ENCODE measurements at regions not wholly inside any gene's neighbourhood (a gene's known extent, or its start where the extent isn't known, plus 50 kb on each side); places are given as distances from the start of the nearest gene placed in this dataset.

GRCh38 chr2:144848423-144848822 lies 328.5 kb upstream of the ZEB2 start:
- H3K4me3 Mint-ChIP-seq, result no peak overlapping the region
- H3K4me1 Mint-ChIP-seq, result peaks cover 2% of the 10 kb centered on the region
- no peak for ATAC-seq (ENCODE audit: low read depth)
- H3K36me3 Mint-ChIP-seq, result no peaks in the 10 kb centered on the region
- H3K27me3 Mint-ChIP-seq, result no peaks in the 10 kb centered on the region
- no peak for DNase-seq (ENCODE audit: low spot score in 2 of 2)
- no peak overlapping the region for H3K27ac Mint-ChIP-seq
- no peaks in the 10 kb centered on the region for H3K9me3 Mint-ChIP-seq

GRCh38 chr2:144847347-144848080 lies 327.6 kb upstream of the ZEB2 start:
- ATAC-seq (ENCODE audit: low read depth), result no peak
- no peak for DNase-seq (ENCODE audit: low spot score in 2 of 2)
- Mint-ChIP-seq H3K27ac (no peak overlapping the region), H3K27me3 (no peaks in the 10 kb centered on the region), H3K9me3 (no peaks in the 10 kb centered on the region), H3K4me1 (peaks cover 2% of the 10 kb centered on the region), H3K4me3 (no peak overlapping the region), H3K36me3 (no peaks in the 10 kb centered on the region)

- H3K36me3 Mint-ChIP-seq, result no peaks in the 10 kb centered on the region
- no peaks in the 10 kb centered on the region for H3K4me1 Mint-ChIP-seq
- H3K27me3 Mint-ChIP-seq, result no peaks in the 10 kb centered on the region
- no peak overlapping the region for H3K4me3 Mint-ChIP-seq
- no peak for ATAC-seq (ENCODE audit: low read depth)
- H3K9me3 Mint-ChIP-seq, result no peaks in the 10 kb centered on the region
- no peak overlapping the region for H3K27ac Mint-ChIP-seq
- DNase-seq (ENCODE audit: low spot score in 2 of 2), result no peak
Measured at GRCh38 chr2:144836635-144837350, 316.9 kb upstream of the ZEB2 start.

GRCh38 chr2:144835634-144836350 lies 315.9 kb upstream of the ZEB2 start:
- H3K27me3 Mint-ChIP-seq, result no peaks in the 10 kb centered on the region
- no peak overlapping the region for H3K4me3 Mint-ChIP-seq
- ATAC-seq (ENCODE audit: low read depth), result no peak
- no peaks in the 10 kb centered on the region for H3K36me3 Mint-ChIP-seq
- no peaks in the 10 kb centered on the region for H3K4me1 Mint-ChIP-seq
- DNase-seq (ENCODE audit: low spot score in 2 of 2), result no peak
- H3K27ac Mint-ChIP-seq, result no peak overlapping the region
- no peaks in the 10 kb centered on the region for H3K9me3 Mint-ChIP-seq

GRCh38 chr2:144834998-144835633 lies 315.2 kb upstream of the ZEB2 start:
- ATAC-seq (ENCODE audit: low read depth) (no peak), DNase-seq (ENCODE audit: low spot score in 2 of 2) (no peak)
- Mint-ChIP-seq H3K36me3 (no peaks in the 10 kb centered on the region), H3K4me3 (no peak overlapping the region), H3K4me1 (no peaks in the 10 kb centered on the region), H3K9me3 (no peaks in the 10 kb centered on the region), H3K27me3 (no peaks in the 10 kb centered on the region), H3K27ac (no peak overlapping the region)

- Mint-ChIP-seq H3K9me3 (no peaks in the 10 kb centered on the region), H3K27ac (no peak overlapping the region), H3K4me3 (no peak overlapping the region), H3K36me3 (no peaks in the 10 kb centered on the region), H3K4me1 (no peaks in the 10 kb centered on the region), H3K27me3 (no peaks in the 10 kb centered on the region)
- DNase-seq (ENCODE audit: low spot score in 2 of 2) (no peak), ATAC-seq (ENCODE audit: low read depth) (no peak)
Measured at GRCh38 chr2:144834363-144834762, 314.4 kb upstream of the ZEB2 start.

GRCh38 chr2:144833075-144833637 lies 313.2 kb upstream of the ZEB2 start:
- Mint-ChIP-seq H3K27ac (no peak overlapping the region), H3K4me3 (no peak overlapping the region), H3K4me1 (no peaks in the 10 kb centered on the region), H3K36me3 (no peaks in the 10 kb centered on the region), H3K9me3 (no peaks in the 10 kb centered on the region), H3K27me3 (no peaks in the 10 kb centered on the region)
- ATAC-seq (ENCODE audit: low read depth) (no peak), DNase-seq (ENCODE audit: low spot score in 2 of 2) (no peak)

- ATAC-seq (ENCODE audit: low read depth), result no peak
- no peaks in the 10 kb centered on the region for H3K9me3 Mint-ChIP-seq
- DNase-seq (ENCODE audit: low spot score in 2 of 2), result no peak
- no peak overlapping the region for H3K4me3 Mint-ChIP-seq
- no peaks in the 10 kb centered on the region for H3K27me3 Mint-ChIP-seq
- H3K36me3 Mint-ChIP-seq, result no peaks in the 10 kb centered on the region
- H3K4me1 Mint-ChIP-seq, result no peaks in the 10 kb centered on the region
- H3K27ac Mint-ChIP-seq, result no peak overlapping the region
Measured at GRCh38 chr2:144832048-144832447, 312.1 kb upstream of the ZEB2 start.

GRCh38 chr2:144830543-144830942 lies 310.6 kb upstream of the ZEB2 start:
- H3K4me1 Mint-ChIP-seq, result no peaks in the 10 kb centered on the region
- H3K9me3 Mint-ChIP-seq, result no peaks in the 10 kb centered on the region
- ATAC-seq (ENCODE audit: low read depth) (no peak), DNase-seq (ENCODE audit: low spot score in 2 of 2) (no peak)
- no peak overlapping the region for H3K27ac Mint-ChIP-seq
- no peak overlapping the region for H3K4me3 Mint-ChIP-seq
- no peaks in the 10 kb centered on the region for H3K36me3 Mint-ChIP-seq
- no peaks in the 10 kb centered on the region for H3K27me3 Mint-ChIP-seq

- Mint-ChIP-seq H3K27ac (no peak overlapping the region), H3K9me3 (no peaks in the 10 kb centered on the region), H3K4me3 (no peak overlapping the region), H3K27me3 (no peaks in the 10 kb centered on the region), H3K36me3 (no peaks in the 10 kb centered on the region), H3K4me1 (no peaks in the 10 kb centered on the region)
- ATAC-seq (ENCODE audit: low read depth) (no peak), DNase-seq (ENCODE audit: low spot score in 2 of 2) (no peak)
Measured at GRCh38 chr2:144827404-144827803, 307.5 kb upstream of the ZEB2 start.

- peaks cover 3% of the 10 kb centered on the region for H3K9me3 Mint-ChIP-seq
- ATAC-seq (ENCODE audit: low read depth) (no peak), DNase-seq (ENCODE audit: low spot score in 2 of 2) (no peak)
- H3K27ac Mint-ChIP-seq, result no peak overlapping the region
- no peaks in the 10 kb centered on the region for H3K27me3 Mint-ChIP-seq
- no peak overlapping the region for H3K4me3 Mint-ChIP-seq
- H3K4me1 Mint-ChIP-seq, result no peaks in the 10 kb centered on the region
- H3K36me3 Mint-ChIP-seq, result no peaks in the 10 kb centered on the region
Measured at GRCh38 chr2:144826105-144826504, 306.2 kb upstream of the ZEB2 start.

GRCh38 chr2:144825331-144826020 lies 305.6 kb upstream of the ZEB2 start:
- no peaks in the 10 kb centered on the region for H3K4me1 Mint-ChIP-seq
- DNase-seq (ENCODE audit: low spot score in 2 of 2), result no peak
- no peak for ATAC-seq (ENCODE audit: low read depth)

GRCh38 chr2:144824306-144825080 lies 304.6 kb upstream of the ZEB2 start:
- H3K27ac Mint-ChIP-seq, result no peak overlapping the region

More at GRCh38 chr2:144825331-144826020, 305.6 kb upstream of the ZEB2 start:
- no peaks in the 10 kb centered on the region for H3K27me3 Mint-ChIP-seq
- no peak overlapping the region for H3K27ac Mint-ChIP-seq
- H3K36me3 Mint-ChIP-seq, result no peaks in the 10 kb centered on the region
- H3K9me3 Mint-ChIP-seq, result peaks cover 3% of the 10 kb centered on the region
- H3K4me3 Mint-ChIP-seq, result no peak overlapping the region

More at GRCh38 chr2:144824306-144825080, 304.6 kb upstream of the ZEB2 start:
- DNase-seq (ENCODE audit: low spot score in 2 of 2), result no peak
- Mint-ChIP-seq H3K27me3 (no peaks in the 10 kb centered on the region), H3K36me3 (no peaks in the 10 kb centered on the region), H3K9me3 (peaks cover 5% of the 10 kb centered on the region), H3K4me3 (no peak overlapping the region), H3K4me1 (no peaks in the 10 kb centered on the region)
- no peak for ATAC-seq (ENCODE audit: low read depth)

Data from memory B cell (primary cell).